Caco-2 (cell line): ENCODE measurements at regions not wholly inside any gene's neighbourhood (a gene's known extent, or its start where the extent isn't known, plus 50 kb on each side); places are given as distances from the start of the nearest gene placed in this dataset.

Experiments used
- BruUV-seq: library from RNA; stranded (reverse); fragments of 400-500 nt; replicated peaks from 2 replicates; lab custom pipeline; 2021; lab: Mats Ljungman, UMichigan
- CTCF ChIA-PET: fragments of 300-600 bp; sonication (Branson Sonifier 250); formaldehyde crosslinking; loops from one replicate; lab custom pipeline; 2022; ENCODE audit warnings: antibody characterized with exemption; lab: Charles Lee
- POLR2A ChIA-PET: fragments of 300-600 bp; sonication (Branson Sonifier 250); formaldehyde crosslinking; loops from one replicate; lab custom pipeline; 2022; ENCODE audit warnings: antibody characterized with exemption; lab: Charles Lee
- DNase-seq, 2 experiments: peaks; one replicate each; pipeline versions ENCODE4 v3.0.0 to v3.0.0-alpha.2; 2020 to 2022
- H3K27me3 ChIP-seq: replicated peaks from 2 replicates; pipeline ENCODE4 v1.6.0; 2011; ENCODE audit warnings: low read length; ENCODE audit not compliant: control insufficient read depth, insufficient read depth
- H3K36me3 ChIP-seq: 2 replicates; pipeline ENCODE4 v1.5.1; 2011; ENCODE audit warnings: low read length; ENCODE audit not compliant: control insufficient read depth, insufficient read depth
- H3K4me1 ChIP-seq: fragments of 250-450 bp; sonication (Bioruptor Pico); 2 replicates; pipeline ENCODE4 v1.5.1; 2020; ENCODE audit warnings: mild to moderate bottlenecking
- H3K4me3 ChIP-seq: 2 replicates; pipeline ENCODE4 v1.5.1; 2011; ENCODE audit warnings: low read depth, mild to moderate bottlenecking, control low read depth, low read length
- H3K9me3 ChIP-seq: fragments of 250-450 bp; sonication (Bioruptor Pico); 2 replicates; pipeline ENCODE4 v1.5.1; 2020; ENCODE audit warnings: mild to moderate bottlenecking, moderate library complexity
- H3K27ac Mint-ChIP-seq: one replicate; pipeline ENCODE4 v1.8.0; 2022; ENCODE audit warnings: mixed read lengths; ENCODE audit not compliant: unreplicated experiment
- H3K27me3 Mint-ChIP-seq: one replicate; pipeline ENCODE4 v1.8.0; 2022; ENCODE audit warnings: mixed read lengths; ENCODE audit not compliant: insufficient read depth, unreplicated experiment
- H3K36me3 Mint-ChIP-seq: one replicate; pipeline ENCODE4 v1.8.0; 2022; ENCODE audit warnings: mild to moderate bottlenecking, mixed read lengths; ENCODE audit not compliant: insufficient read depth, unreplicated experiment
- H3K4me1 Mint-ChIP-seq: one replicate; pipeline ENCODE4 v1.8.0; 2022; ENCODE audit warnings: low read depth, mixed read lengths; ENCODE audit not compliant: unreplicated experiment
- H3K4me3 Mint-ChIP-seq: one replicate; pipeline ENCODE4 v1.8.0; 2022; ENCODE audit warnings: mild to moderate bottlenecking, moderate library complexity, mixed read lengths; ENCODE audit not compliant: unreplicated experiment
- H3K9me3 Mint-ChIP-seq: one replicate; pipeline ENCODE4 v1.8.0; 2022; ENCODE audit warnings: mixed read lengths; ENCODE audit not compliant: unreplicated experiment
- intact Hi-C: fragments of 100-400 bp; cut with micrococcal nuclease; formaldehyde crosslinking; loops from one replicate; pipeline ENCODE4 v1.10.0; 2022; ENCODE audit not compliant: unreplicated experiment
- TF ChIP-seq, protein P1 (sequence below), 2 experiments: fragments of 200-600 bp in 1 of 2; IDR thresholded peaks; 1 replicate in 1 of 2; 2 replicates in 1 of 2; pipeline versions ENCODE4 v1.5.1 to v1.8.0; 2011 to 2022; ENCODE audit warnings: antibody characterized with exemption in 1 of 2, control low read depth in 1 of 2, inconsistent platforms in 1 of 2, low read depth in 1 of 2, low read length in 1 of 2, mild to moderate bottlenecking in 1 of 2, moderate library complexity in 1 of 2; ENCODE audit not compliant: insufficient read depth in 1 of 2, severe bottlenecking in 1 of 2, unreplicated experiment in 1 of 2

GRCh38 chr13:85935868-85936467 is 136.7 kb upstream of the SLITRK6 start:
- CTCF ChIA-PET, result no interaction called here

GRCh38 chr13:85930108-85930507 is 130.9 kb upstream of the SLITRK6 start:
- BruUV-seq, result no TSS peak
- no peaks in the 10 kb centered on the region for H3K27me3 ChIP-seq
- ChIA-PET POLR2A (no interaction called here), CTCF (no interaction called here)
- Mint-ChIP-seq H3K27me3 (no peaks in the 10 kb centered on the region), H3K4me1 (peaks cover 7% of the 10 kb centered on the region), H3K27ac (no peak overlapping the region), H3K36me3 (no peaks in the 10 kb centered on the region), H3K9me3 (no peaks in the 10 kb centered on the region), H3K4me3 (no peak overlapping the region)
- no peak overlapping the region for H3K4me3 ChIP-seq
- intact Hi-C loops, result loop anchor here (10.0 kb wide), 1 partner anchor 185 kb away; no protein-coding TSS in a partner anchor
- H3K4me1 ChIP-seq, result no peaks in the 10 kb centered on the region
- peaks cover 1% of the 10 kb centered on the region; the same call in 1 of the 2 replicates for H3K9me3 ChIP-seq
- DNase-seq, result no peak
- no peaks in the 10 kb centered on the region for H3K36me3 ChIP-seq
- TF ChIP-seq, protein P1, sequence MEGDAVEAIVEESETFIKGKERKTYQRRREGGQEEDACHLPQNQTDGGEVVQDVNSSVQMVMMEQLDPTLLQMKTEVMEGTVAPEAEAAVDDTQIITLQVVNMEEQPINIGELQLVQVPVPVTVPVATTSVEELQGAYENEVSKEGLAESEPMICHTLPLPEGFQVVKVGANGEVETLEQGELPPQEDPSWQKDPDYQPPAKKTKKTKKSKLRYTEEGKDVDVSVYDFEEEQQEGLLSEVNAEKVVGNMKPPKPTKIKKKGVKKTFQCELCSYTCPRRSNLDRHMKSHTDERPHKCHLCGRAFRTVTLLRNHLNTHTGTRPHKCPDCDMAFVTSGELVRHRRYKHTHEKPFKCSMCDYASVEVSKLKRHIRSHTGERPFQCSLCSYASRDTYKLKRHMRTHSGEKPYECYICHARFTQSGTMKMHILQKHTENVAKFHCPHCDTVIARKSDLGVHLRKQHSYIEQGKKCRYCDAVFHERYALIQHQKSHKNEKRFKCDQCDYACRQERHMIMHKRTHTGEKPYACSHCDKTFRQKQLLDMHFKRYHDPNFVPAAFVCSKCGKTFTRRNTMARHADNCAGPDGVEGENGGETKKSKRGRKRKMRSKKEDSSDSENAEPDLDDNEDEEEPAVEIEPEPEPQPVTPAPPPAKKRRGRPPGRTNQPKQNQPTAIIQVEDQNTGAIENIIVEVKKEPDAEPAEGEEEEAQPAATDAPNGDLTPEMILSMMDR (IDR thresholded peaks at IDR 0.05; ENCODE audit: insufficient read depth in 1 of 2, low read depth in 1 of 2, low read length in 1 of 2, severe bottlenecking in 1 of 2, unreplicated experiment in 1 of 2), result no peak

More at GRCh38 chr13:85935868-85936467, 136.7 kb upstream of the SLITRK6 start:
- TF ChIP-seq, protein P1 (IDR thresholded peaks at IDR 0.05; ENCODE audit: insufficient read depth in 1 of 2, low read depth in 1 of 2, low read length in 1 of 2, severe bottlenecking in 1 of 2, unreplicated experiment in 1 of 2), result no peak
- BruUV-seq, result no TSS peak
- Histone ChIP-seq H3K36me3 (no peaks in the 10 kb centered on the region), H3K27me3 (no peaks in the 10 kb centered on the region), H3K4me1 (no peaks in the 10 kb centered on the region), H3K4me3 (no peak overlapping the region), H3K9me3 (peaks cover 16% of the 10 kb centered on the region)
- peaks cover 10% of the 10 kb centered on the region for H3K9me3 Mint-ChIP-seq
- intact Hi-C loops, result loop anchor here (10.0 kb wide), 1 partner anchor 191 kb away; no protein-coding TSS in a partner anchor
- no peaks in the 10 kb centered on the region for H3K27me3 Mint-ChIP-seq
- no peaks in the 10 kb centered on the region for H3K4me1 Mint-ChIP-seq
- H3K4me3 Mint-ChIP-seq, result no peak overlapping the region
- no peaks in the 10 kb centered on the region for H3K36me3 Mint-ChIP-seq
- POLR2A ChIA-PET, result no interaction called here
- no peak overlapping the region for H3K27ac Mint-ChIP-seq
- no peak for DNase-seq

DNA sequence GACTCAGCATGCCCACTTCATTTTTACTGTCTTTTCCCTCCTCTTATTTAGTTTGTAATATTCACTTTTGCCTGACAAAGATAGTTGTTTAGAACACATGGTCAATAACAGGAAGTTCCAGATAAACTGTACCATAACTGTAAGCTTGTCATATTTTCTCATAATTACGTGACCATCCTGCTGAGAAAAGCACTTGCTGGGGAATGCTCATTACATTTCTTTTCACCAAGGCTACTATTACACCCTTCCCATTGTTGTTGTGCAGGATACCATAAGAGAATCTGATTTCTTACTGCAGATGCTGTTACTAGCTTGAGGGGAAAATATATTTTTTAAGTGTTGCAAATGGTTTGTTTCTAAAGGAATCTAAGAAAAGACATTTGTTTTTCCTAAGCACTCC is 111.7 kb upstream of the SLITRK6 start:
- H3K27me3 Mint-ChIP-seq, result no peaks in the 10 kb centered on the region

More for the DNA sequence above, 111.7 kb upstream of the SLITRK6 start:
- no TSS peak for BruUV-seq
- H3K9me3 Mint-ChIP-seq, result peaks cover 15% of the 10 kb centered on the region
- intact Hi-C loops, result no loop called here
- H3K9me3 ChIP-seq, result 0 out of 2 replicates have a peak, but pooled peaks cover 4% of the 10 kb centered on the region
- no peaks in the 10 kb centered on the region for H3K36me3 Mint-ChIP-seq
- TF ChIP-seq, protein P1 (IDR thresholded peaks at IDR 0.05; ENCODE audit: insufficient read depth in 1 of 2, low read depth in 1 of 2, low read length in 1 of 2, severe bottlenecking in 1 of 2, unreplicated experiment in 1 of 2), result no peak
- H3K4me1 Mint-ChIP-seq, result no peaks in the 10 kb centered on the region
- no peak overlapping the region for H3K27ac Mint-ChIP-seq
- no peaks in the 10 kb centered on the region for H3K4me1 ChIP-seq
- no peak overlapping the region for H3K4me3 Mint-ChIP-seq
- no peak overlapping the region for H3K4me3 ChIP-seq
- H3K27me3 ChIP-seq, result no peaks in the 10 kb centered on the region
- ChIA-PET CTCF (no interaction called here), POLR2A (no interaction called here)
- no peak for DNase-seq
- H3K36me3 ChIP-seq, result no peaks in the 10 kb centered on the region
